Uterus (tissue), 3 donors: ENCODE measurements at regions not wholly inside any gene's neighbourhood (a gene's known extent, or its start where the extent isn't known, plus 50 kb on each side); places are given as distances from the start of the nearest gene placed in this dataset.

Experiments used
- DNase-seq, 2 donors: peaks; one replicate each; pipeline ENCODE4 v3.0.0-alpha.2; 2019 to 2020
- H3K27ac ChIP-seq, 2 donors: fragments of 200-600 bp; sonication (generic); 1 replicate in 1 of 2; 2 replicates in 1 of 2; pipeline ENCODE4 v1.5.1; 2016 to 2018
- H3K27me3 ChIP-seq, 2 donors: fragments of 200-600 bp; sonication (generic); one replicate each; pipeline ENCODE4 v1.5.1; 2018 to 2019; ENCODE audit warnings: control low read depth in 1 of 2
- H3K36me3 ChIP-seq, 2 donors: fragments of 200-600 bp; sonication (generic); one replicate each; pipeline ENCODE4 v1.5.1; 2019; ENCODE audit warnings: control low read depth in 1 of 2
- H3K4me1 ChIP-seq, 2 donors: fragments of 200-600 bp; sonication (generic); one replicate each; pipeline ENCODE4 v1.5.1; 2018 to 2019; ENCODE audit warnings: control low read depth in 1 of 2
- H3K4me3 ChIP-seq, 2 donors: fragments of 200-600 bp; sonication (generic); 1 replicate in 1 of 2; 2 replicates in 1 of 2; pipeline ENCODE4 v1.5.1; 2018 to 2019; ENCODE audit warnings: mild to moderate bottlenecking in 1 of 2
- H3K9me3 ChIP-seq, 2 donors: fragments of 200-600 bp; sonication (generic); one replicate each; pipeline ENCODE4 v1.5.1; 2019; ENCODE audit warnings: control low read depth in 1 of 2
- POLR2A ChIP-seq, 2 donors: fragments of 450-650 bp; IDR thresholded peaks; one replicate each; pipeline ENCODE4 v1.6.1; 2016; ENCODE audit warnings: antibody characterized with exemption in 2 of 2, mild to moderate bottlenecking in 1 of 2, moderate library complexity in 1 of 2
- intact Hi-C: fragments of 100-400 bp; cut with DNase I; formaldehyde crosslinking; loops from one replicate; pipeline ENCODE4 v1.15.1; 2023; ENCODE audit warnings: low total_unique reads
- TF ChIP-seq, protein P1 (sequence below), 4 experiments: fragments of 200-600 bp in 2 of 4; fragments of 450-650 bp in 2 of 4; sonication (generic) in 2 of 4; IDR thresholded peaks; one replicate each; pipeline ENCODE4 v1.5.1; 2016 to 2019; ENCODE audit warnings: antibody characterized with exemption in 4 of 4, mild to moderate bottlenecking in 2 of 4, moderate library complexity in 1 of 4
- donor health status: DM: yes; HTN: yes; CAD: no.

GRCh38 chr13:74675972-74676371 is 541.8 kb upstream of the KLF12 start:
- Histone ChIP-seq H3K27ac (no peak overlapping the region), H3K4me3 (no peak overlapping the region), H3K4me1 (no peaks in the 10 kb centered on the region), H3K36me3 (no peaks in the 10 kb centered on the region), H3K9me3 (no peaks in the 10 kb centered on the region), H3K27me3 (no peaks in the 10 kb centered on the region)
- intact Hi-C loops = no loop called here
- TF ChIP-seq POLR2A (IDR thresholded peaks at IDR 0.05) = no peak
- TF ChIP-seq, protein P1, sequence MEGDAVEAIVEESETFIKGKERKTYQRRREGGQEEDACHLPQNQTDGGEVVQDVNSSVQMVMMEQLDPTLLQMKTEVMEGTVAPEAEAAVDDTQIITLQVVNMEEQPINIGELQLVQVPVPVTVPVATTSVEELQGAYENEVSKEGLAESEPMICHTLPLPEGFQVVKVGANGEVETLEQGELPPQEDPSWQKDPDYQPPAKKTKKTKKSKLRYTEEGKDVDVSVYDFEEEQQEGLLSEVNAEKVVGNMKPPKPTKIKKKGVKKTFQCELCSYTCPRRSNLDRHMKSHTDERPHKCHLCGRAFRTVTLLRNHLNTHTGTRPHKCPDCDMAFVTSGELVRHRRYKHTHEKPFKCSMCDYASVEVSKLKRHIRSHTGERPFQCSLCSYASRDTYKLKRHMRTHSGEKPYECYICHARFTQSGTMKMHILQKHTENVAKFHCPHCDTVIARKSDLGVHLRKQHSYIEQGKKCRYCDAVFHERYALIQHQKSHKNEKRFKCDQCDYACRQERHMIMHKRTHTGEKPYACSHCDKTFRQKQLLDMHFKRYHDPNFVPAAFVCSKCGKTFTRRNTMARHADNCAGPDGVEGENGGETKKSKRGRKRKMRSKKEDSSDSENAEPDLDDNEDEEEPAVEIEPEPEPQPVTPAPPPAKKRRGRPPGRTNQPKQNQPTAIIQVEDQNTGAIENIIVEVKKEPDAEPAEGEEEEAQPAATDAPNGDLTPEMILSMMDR (IDR thresholded peaks at IDR 0.05) = no peak
- DNase-seq = no peak

DNA sequence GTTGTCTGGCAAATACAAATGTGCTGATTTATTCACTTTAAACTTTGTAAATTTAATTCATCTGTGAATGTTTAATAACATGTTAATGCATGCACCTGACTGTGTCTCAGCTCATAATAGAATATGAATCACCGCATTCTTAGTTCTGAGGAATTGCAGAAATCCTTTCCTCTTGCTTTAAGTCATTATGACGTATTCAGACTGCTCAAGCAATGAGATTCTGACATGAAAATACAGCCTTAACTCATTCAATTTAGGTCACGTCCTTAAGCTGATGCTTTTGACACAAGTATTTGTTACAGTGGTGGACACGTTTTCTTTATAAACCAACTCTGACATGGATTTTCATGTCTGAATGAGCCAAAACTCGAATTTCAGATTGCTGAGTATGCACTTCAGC is 541.0 kb upstream of the KLF12 start:
- intact Hi-C loops = no loop called here
- DNase-seq = no peak
- Histone ChIP-seq H3K9me3 (no peaks in the 10 kb centered on the region), H3K27me3 (no peaks in the 10 kb centered on the region), H3K4me1 (no peaks in the 10 kb centered on the region), H3K36me3 (no peaks in the 10 kb centered on the region), H3K4me3 (no peak overlapping the region), H3K27ac (no peak overlapping the region)
- TF ChIP-seq, protein P1 (IDR thresholded peaks at IDR 0.05) = no peak
- no peak for TF ChIP-seq POLR2A (IDR thresholded peaks at IDR 0.05)

GRCh38 chr13:74674720-74675119 is 540.5 kb upstream of the KLF12 start:
- no peaks in the 10 kb centered on the region for H3K9me3 ChIP-seq
- H3K4me3 ChIP-seq = no peak overlapping the region
- H3K27ac ChIP-seq = no peak overlapping the region
- TF ChIP-seq, protein P1 (IDR thresholded peaks at IDR 0.05) = no peak
- TF ChIP-seq POLR2A (IDR thresholded peaks at IDR 0.05) = no peak
- no peak for DNase-seq
- no peaks in the 10 kb centered on the region for H3K4me1 ChIP-seq
- intact Hi-C loops = no loop called here
- no peaks in the 10 kb centered on the region for H3K27me3 ChIP-seq
- no peaks in the 10 kb centered on the region for H3K36me3 ChIP-seq

GRCh38 chr13:74669149-74669548 is 534.9 kb upstream of the KLF12 start:
- intact Hi-C loops = no loop called here
- H3K27me3 ChIP-seq = no peaks in the 10 kb centered on the region
- no peak overlapping the region for H3K27ac ChIP-seq
- H3K4me3 ChIP-seq = no peak overlapping the region
- TF ChIP-seq POLR2A (IDR thresholded peaks at IDR 0.05) = no peak
- TF ChIP-seq, protein P1 (IDR thresholded peaks at IDR 0.05) = no peak
- no peaks in the 10 kb centered on the region for H3K9me3 ChIP-seq
- no peaks in the 10 kb centered on the region for H3K4me1 ChIP-seq
- H3K36me3 ChIP-seq = no peaks in the 10 kb centered on the region
- no peak for DNase-seq

DNA sequence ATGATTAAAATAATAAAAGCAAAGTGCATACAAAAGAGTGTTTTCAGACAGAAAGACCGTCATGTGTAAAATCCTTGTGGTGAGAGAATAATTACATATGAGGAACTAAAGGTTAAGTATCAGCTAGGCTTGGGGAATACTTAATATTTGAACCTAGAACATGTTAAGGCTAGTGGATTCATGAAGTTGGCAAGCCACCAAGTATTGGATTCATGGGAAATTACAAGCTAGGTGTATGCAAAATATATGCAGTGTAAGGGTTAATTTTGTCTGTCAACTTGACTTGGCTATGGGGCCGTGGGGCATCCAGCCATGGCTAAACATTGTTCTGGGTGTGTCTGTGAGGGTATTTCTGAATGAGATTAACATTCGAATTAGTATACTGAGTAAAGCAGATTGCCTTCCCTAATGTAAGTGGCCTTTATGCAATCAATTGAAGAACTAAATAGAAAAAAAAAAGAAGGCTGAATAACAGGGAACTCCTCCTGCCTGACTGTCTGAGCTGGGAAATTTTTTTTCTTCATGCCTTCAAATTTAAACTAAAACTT is 533.5 kb upstream of the KLF12 start:
- Histone ChIP-seq H3K36me3 (no peaks in the 10 kb centered on the region), H3K4me3 (no peak overlapping the region), H3K9me3 (no peaks in the 10 kb centered on the region), H3K27ac (no peak overlapping the region), H3K4me1 (no peaks in the 10 kb centered on the region), H3K27me3 (no peaks in the 10 kb centered on the region)
- no peak for TF ChIP-seq POLR2A (IDR thresholded peaks at IDR 0.05)
- TF ChIP-seq, protein P1 (IDR thresholded peaks at IDR 0.05) = no peak
- intact Hi-C loops = no loop called here
- no peak for DNase-seq
